Mucosa of descending colon (tissue), 3 donors: ENCODE measurements at regions not wholly inside any gene's neighbourhood (a gene's known extent, or its start where the extent isn't known, plus 50 kb on each side); places are given as distances from the start of the nearest gene placed in this dataset.

Experiments
- ATAC-seq: fragments of 200-7000 bp; cut with Tn5 transposase; one replicate; pipeline ENCODE4 v1.9.1; 2020; ENCODE audit warnings: mild to moderate bottlenecking, moderate library complexity
- DNase-seq, 3 donors: peaks; one replicate each; pipeline ENCODE4 v3.0.0-alpha.2; 2020
- H3K36me3 ChIP-seq: fragments of 200-600 bp; one replicate; pipeline ENCODE4 v1.8.0; 2021; ENCODE audit warnings: low read depth, mild to moderate bottlenecking
- H3K4me1 ChIP-seq: fragments of 200-600 bp; one replicate; pipeline ENCODE4 v1.8.0; 2021; ENCODE audit warnings: low read depth, mild to moderate bottlenecking
- H3K4me3 ChIP-seq: fragments of 200-600 bp; one replicate; pipeline ENCODE4 v1.8.0; 2021; ENCODE audit warnings: mild to moderate bottlenecking
- H3K9me3 ChIP-seq: fragments of 200-600 bp; one replicate; pipeline ENCODE4 v1.8.0; 2021; ENCODE audit warnings: mild to moderate bottlenecking
- intact Hi-C, 2 donors: fragments of 100-400 bp; cut with DNase I in 1 of 2; cut with micrococcal nuclease in 1 of 2; formaldehyde crosslinking; loops; one replicate each; pipeline versions ENCODE4 v1.11.0 to v1.11.1; 2022; cut with DNase I, micrococcal nuclease
- TF ChIP-seq, protein P1 (sequence below): fragments of 200-600 bp; IDR thresholded peaks from one replicate; pipeline ENCODE4 v1.8.0; 2022; ENCODE audit warnings: antibody characterized with exemption, mild to moderate bottlenecking
- donor health status: DM: no; HTN: no; CAD: no; lungs with moderate emphysema.
- donor health status: DM: no; HTN: no; CAD: no.
- donor health status: DM: no; HTN: yes; CAD: no.

DNA sequence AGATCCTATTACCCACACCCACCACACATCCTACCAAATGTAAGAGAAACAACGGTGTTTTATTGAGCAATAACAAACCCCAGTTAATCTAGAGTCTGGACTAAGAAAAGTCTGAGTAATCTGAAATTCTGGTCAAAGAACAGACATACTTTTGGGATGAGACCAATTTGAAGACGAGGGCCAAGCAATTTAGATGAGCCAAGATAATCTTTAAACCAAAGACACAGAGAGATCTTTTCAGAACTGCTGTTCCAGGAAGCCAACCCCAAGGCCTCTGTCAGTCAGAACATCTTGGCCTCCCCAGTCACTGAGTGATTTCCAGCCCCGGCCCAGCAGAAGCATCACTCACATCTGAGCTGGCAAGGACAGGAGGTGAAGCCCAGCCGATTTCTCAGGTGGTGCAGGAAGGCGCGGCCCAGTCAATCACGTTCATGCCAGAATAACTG is 118.5 kb upstream of the SYNDIG1 start:
- DNase-seq (no peak), ATAC-seq (no peak)
- no peak overlapping the region for H3K4me3 ChIP-seq
- intact Hi-C loops = no loop called here
- H3K4me1 ChIP-seq = no peaks in the 10 kb centered on the region
- TF ChIP-seq, protein P1, sequence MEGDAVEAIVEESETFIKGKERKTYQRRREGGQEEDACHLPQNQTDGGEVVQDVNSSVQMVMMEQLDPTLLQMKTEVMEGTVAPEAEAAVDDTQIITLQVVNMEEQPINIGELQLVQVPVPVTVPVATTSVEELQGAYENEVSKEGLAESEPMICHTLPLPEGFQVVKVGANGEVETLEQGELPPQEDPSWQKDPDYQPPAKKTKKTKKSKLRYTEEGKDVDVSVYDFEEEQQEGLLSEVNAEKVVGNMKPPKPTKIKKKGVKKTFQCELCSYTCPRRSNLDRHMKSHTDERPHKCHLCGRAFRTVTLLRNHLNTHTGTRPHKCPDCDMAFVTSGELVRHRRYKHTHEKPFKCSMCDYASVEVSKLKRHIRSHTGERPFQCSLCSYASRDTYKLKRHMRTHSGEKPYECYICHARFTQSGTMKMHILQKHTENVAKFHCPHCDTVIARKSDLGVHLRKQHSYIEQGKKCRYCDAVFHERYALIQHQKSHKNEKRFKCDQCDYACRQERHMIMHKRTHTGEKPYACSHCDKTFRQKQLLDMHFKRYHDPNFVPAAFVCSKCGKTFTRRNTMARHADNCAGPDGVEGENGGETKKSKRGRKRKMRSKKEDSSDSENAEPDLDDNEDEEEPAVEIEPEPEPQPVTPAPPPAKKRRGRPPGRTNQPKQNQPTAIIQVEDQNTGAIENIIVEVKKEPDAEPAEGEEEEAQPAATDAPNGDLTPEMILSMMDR = no peak
- no peaks in the 10 kb centered on the region for H3K36me3 ChIP-seq
- no peaks in the 10 kb centered on the region for H3K9me3 ChIP-seq

DNA sequence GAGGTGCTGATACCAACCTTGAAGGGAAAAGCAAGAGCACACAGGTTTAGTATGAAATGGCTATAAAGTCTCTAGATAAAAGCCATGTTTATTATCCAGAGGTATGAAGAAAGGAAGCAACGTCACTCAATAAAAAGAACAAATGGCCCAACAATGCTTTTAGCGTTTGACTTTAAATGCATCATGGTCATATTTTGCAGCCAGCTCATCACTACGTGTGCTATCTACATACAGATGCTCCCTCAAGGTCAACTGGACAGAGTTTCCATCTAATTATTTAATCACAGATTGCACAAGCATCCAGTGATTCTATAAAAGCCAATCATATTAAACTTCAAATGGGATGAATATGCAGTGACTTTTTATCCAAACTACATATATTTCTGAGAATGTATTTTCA is 127.6 kb upstream of the SYNDIG1 start:
- TF ChIP-seq, protein P1 = no peak
- Histone ChIP-seq H3K4me1 (no peaks in the 10 kb centered on the region), H3K4me3 (no peak overlapping the region), H3K9me3 (no peaks in the 10 kb centered on the region), H3K36me3 (no peaks in the 10 kb centered on the region)
- DNase-seq (no peak), ATAC-seq (no peak)
- intact Hi-C loops = no loop called here

DNA sequence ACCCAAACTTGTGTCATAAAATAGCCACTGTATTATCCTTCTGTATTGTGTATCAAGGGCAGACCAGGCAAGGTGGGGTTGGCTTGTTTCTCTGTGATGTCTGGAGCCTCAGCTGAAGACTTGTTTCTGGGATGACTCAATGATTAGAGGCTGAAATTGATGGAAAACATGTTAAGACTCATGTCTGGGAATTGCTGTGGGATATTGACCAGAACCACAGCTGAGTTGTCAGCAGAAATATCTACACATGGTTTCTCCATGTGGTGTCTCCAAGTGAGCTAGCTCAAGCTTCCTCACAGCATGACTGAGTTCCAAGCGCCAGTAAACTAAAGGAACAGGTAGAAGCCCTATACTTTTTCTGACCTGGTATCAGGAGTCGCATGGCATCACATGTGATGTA is 128.5 kb upstream of the SYNDIG1 start:
- Histone ChIP-seq H3K4me1 (no peaks in the 10 kb centered on the region), H3K4me3 (no peak overlapping the region), H3K36me3 (no peaks in the 10 kb centered on the region), H3K9me3 (no peaks in the 10 kb centered on the region)
- TF ChIP-seq, protein P1 = no peak
- DNase-seq (no peak), ATAC-seq (no peak)
- intact Hi-C loops = no loop called here

DNA sequence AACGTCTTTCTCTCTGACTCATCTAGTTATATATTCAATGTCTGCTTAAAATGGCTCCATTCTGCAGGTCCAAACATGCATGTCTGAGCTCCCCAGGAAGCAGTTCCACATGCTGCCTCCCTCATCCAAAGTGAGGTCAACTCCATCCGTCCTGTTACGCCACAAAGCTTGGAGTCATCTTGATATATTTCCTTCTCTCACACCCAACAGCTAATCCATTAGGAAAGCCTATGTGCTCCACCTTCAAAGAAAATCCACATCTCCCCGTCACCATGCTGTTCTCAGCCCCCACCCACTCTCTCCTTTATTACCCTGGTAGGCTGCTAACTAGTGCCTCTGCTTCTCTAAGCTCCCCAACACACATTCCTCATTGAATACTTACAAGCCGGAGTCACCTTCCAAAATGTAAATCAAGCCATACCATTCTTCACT is 130.2 kb upstream of the SYNDIG1 start:
- TF ChIP-seq, protein P1 = no peak
- Histone ChIP-seq H3K36me3 (no peaks in the 10 kb centered on the region), H3K4me1 (no peaks in the 10 kb centered on the region), H3K9me3 (no peaks in the 10 kb centered on the region), H3K4me3 (no peak overlapping the region)
- DNase-seq = no peak
- no peak for ATAC-seq
- intact Hi-C loops = no loop called here

DNA sequence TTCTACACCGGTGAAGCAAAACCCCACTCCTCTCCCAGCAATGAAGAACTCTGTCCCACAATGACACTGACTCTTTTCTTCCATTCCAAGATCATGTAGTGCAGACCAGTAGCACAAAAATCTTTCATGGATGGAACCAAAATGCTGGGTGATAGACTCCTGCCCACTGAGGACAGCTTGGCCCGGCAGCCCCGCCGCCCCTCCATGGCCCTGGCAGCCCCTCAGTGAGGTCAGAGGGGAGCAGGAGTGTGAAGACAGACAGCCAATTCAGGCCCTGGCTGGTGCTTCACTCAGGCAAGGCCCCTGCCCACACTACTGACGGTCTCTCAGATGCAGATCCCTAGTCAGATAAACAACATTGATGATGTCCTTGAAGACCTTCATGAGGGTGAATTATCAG is 131.9 kb upstream of the SYNDIG1 start:
- H3K4me1 ChIP-seq = no peaks in the 10 kb centered on the region
- no peaks in the 10 kb centered on the region for H3K36me3 ChIP-seq
- H3K9me3 ChIP-seq = no peaks in the 10 kb centered on the region
- ATAC-seq (no peak), DNase-seq (no peak)
- H3K4me3 ChIP-seq = no peak overlapping the region
- intact Hi-C loops = no loop called here
- TF ChIP-seq, protein P1 = no peak

DNA sequence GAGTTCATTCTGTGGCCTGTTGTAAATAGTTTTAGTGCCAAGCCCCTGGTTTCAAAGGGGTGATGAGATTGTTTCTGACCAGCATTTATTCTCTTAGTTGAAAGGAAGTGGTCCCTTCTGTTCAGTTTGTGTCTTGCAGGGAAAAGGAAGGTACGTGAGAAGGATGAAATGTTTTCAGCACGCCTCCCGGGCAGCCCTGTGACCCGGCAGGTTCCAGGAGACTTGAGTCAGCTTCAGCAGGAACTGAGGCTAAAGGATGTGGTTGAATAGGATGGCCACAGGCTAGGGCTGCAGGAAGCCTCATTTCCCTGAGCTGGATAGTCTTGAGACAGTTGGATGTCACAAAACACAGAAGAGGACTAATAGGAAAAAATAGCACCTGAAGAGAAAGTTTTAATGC is 132.4 kb upstream of the SYNDIG1 start:
- no peak for ATAC-seq
- TF ChIP-seq, protein P1 = no peak
- DNase-seq = no peak
- intact Hi-C loops = no loop called here
- Histone ChIP-seq H3K36me3 (no peaks in the 10 kb centered on the region), H3K4me1 (no peaks in the 10 kb centered on the region), H3K9me3 (no peaks in the 10 kb centered on the region), H3K4me3 (no peak overlapping the region)
